Stomach smooth muscle (tissue), 2 donors: ENCODE measurements at regions not wholly inside any gene's neighbourhood (a gene's known extent, or its start where the extent isn't known, plus 50 kb on each side); places are given as distances from the start of the nearest gene placed in this dataset.

Experiments used
- H3K27ac ChIP-seq: one replicate; pipeline ENCODE4 v1.7.0; 2013; ENCODE audit warnings: mild to moderate bottlenecking, low read length, inconsistent platforms
- H3K27me3 ChIP-seq, 2 donors: one replicate each; pipeline ENCODE4 v1.7.0; 2013; ENCODE audit warnings: low read length in 2 of 2; ENCODE audit not compliant: insufficient read depth in 2 of 2, control insufficient read depth in 1 of 2
- H3K36me3 ChIP-seq, 2 donors: one replicate each; pipeline ENCODE4 v1.7.0; 2013; ENCODE audit warnings: low read length in 2 of 2; ENCODE audit not compliant: control insufficient read depth in 2 of 2, insufficient read depth in 2 of 2
- H3K4me1 ChIP-seq: one replicate; pipeline ENCODE4 v1.7.0; 2013; ENCODE audit warnings: low read length; ENCODE audit not compliant: control insufficient read depth, insufficient read depth
- H3K4me3 ChIP-seq, 2 donors: one replicate each; pipeline ENCODE4 v1.7.0; 2013; ENCODE audit warnings: low read length in 2 of 2
- H3K9ac ChIP-seq, 2 donors: one replicate each; pipeline ENCODE4 v1.7.0; 2013; ENCODE audit warnings: low read length in 2 of 2, mild to moderate bottlenecking in 1 of 2
- H3K9me3 ChIP-seq, 2 donors: one replicate each; pipeline ENCODE4 v1.7.0; 2013; ENCODE audit warnings: low read length in 2 of 2; ENCODE audit not compliant: control insufficient read depth in 2 of 2
- donor health status: healthy.
- donor health status: Pancreatic carcinoma.

DNA sequence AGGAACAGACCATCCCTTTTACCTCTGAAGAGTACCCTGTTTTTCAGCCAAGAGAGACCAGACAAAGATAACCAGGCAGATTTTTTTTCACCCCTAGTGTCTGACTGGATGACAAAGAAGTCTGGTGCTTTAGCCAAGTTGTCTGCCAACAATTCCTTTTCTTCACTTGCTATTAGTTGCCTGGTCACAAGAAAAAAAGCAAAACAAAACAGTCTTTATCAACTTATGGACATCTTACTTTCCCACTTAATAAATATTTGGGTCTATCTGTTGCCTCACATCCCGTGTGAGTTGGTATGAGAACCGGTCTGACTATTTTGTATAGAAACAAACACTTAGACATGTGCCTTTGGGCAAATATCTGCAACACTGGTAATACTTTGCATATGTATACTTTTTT lies 662.9 kb downstream of the PLPP3 start:
- Histone ChIP-seq H3K9ac (no peak overlapping the region), H3K9me3 (no peaks in the 10 kb centered on the region), H3K36me3 (no peaks in the 10 kb centered on the region), H3K27ac (no peak overlapping the region), H3K4me1 (no peaks in the 10 kb centered on the region), H3K27me3 (no peaks in the 10 kb centered on the region), H3K4me3 (no peak overlapping the region)

- Histone ChIP-seq H3K9ac (no peak overlapping the region), H3K27me3 (no peaks in the 10 kb centered on the region), H3K36me3 (no peaks in the 10 kb centered on the region), H3K4me1 (no peaks in the 10 kb centered on the region), H3K4me3 (no peak overlapping the region), H3K9me3 (no peaks in the 10 kb centered on the region), H3K27ac (no peak overlapping the region)
Observed at GRCh38 chr1:55913565-55913964, 665.8 kb downstream of the PLPP3 start.

DNA sequence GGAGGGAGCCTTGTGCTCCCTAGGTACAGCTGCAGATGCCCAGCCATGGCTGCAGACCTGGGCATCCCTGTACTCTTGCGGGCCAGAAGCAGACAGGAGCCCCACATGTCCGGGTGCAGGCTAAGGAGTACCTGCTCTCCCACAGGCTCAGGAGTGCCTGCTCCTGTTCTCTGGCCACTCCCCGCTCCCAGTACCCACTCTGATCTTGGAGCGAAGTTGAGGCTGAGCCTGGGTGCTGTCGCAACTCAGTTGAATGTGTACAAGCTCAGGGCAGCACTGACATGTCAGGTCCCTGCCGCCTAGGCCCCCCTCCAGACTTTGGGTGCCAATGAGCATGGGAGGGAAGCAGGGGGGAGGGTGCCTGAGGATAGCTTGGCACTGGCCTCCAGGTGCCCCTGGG lies 666.9 kb downstream of the PLPP3 start:
- H3K9ac ChIP-seq: no peak overlapping the region
- H3K4me1 ChIP-seq: no peaks in the 10 kb centered on the region
- no peak overlapping the region for H3K4me3 ChIP-seq
- H3K27me3 ChIP-seq: no peaks in the 10 kb centered on the region
- H3K36me3 ChIP-seq: no peaks in the 10 kb centered on the region
- H3K27ac ChIP-seq: no peak overlapping the region
- H3K9me3 ChIP-seq: no peaks in the 10 kb centered on the region

GRCh38 chr1:55904541-55904940 lies 674.8 kb downstream of the PLPP3 start:
- no peaks in the 10 kb centered on the region for H3K9me3 ChIP-seq
- no peak overlapping the region for H3K4me3 ChIP-seq
- H3K36me3 ChIP-seq: no peaks in the 10 kb centered on the region
- H3K4me1 ChIP-seq: no peaks in the 10 kb centered on the region
- no peak overlapping the region for H3K27ac ChIP-seq
- no peak overlapping the region for H3K9ac ChIP-seq
- no peaks in the 10 kb centered on the region for H3K27me3 ChIP-seq

GRCh38 chr1:55898181-55898580 lies 681.2 kb downstream of the PLPP3 start:
- Histone ChIP-seq H3K9ac (no peak overlapping the region), H3K36me3 (no peaks in the 10 kb centered on the region), H3K4me1 (no peaks in the 10 kb centered on the region), H3K4me3 (no peak overlapping the region), H3K9me3 (peaks cover 0 to 4% of the 10 kb centered on the region in 2 donors), H3K27ac (no peak overlapping the region), H3K27me3 (no peaks in the 10 kb centered on the region)

- Histone ChIP-seq H3K27me3 (no peaks in the 10 kb centered on the region), H3K36me3 (no peaks in the 10 kb centered on the region), H3K9ac (no peak overlapping the region), H3K27ac (no peak overlapping the region), H3K4me3 (no peak overlapping the region), H3K4me1 (no peaks in the 10 kb centered on the region), H3K9me3 (peaks cover 0 to 5% of the 10 kb centered on the region in 2 donors)
Observed at GRCh38 chr1:55896210-55896609, 681.0 kb upstream of the USP24 start.

- H3K4me1 ChIP-seq: no peaks in the 10 kb centered on the region
Observed at GRCh38 chr1:55894521-55894920, 679.4 kb upstream of the USP24 start.

DNA sequence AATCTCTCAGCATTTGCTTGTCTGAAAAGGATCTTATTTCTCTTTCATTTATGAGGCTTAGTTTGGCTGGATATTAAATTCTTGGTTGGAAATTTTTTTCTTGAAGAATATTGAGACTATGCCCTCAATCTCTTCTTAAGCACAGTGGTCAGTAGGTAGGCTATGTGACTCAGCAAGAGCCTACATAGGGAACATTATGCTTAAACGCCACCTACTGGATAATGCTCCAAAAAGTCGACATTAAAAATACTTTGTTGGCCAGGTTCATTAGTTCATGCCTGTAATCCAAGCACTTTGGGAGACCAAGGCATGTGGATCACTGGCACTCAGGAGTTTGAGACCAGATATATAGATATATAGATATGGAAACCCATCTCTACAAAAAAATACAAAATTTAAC lies 678.0 kb upstream of the USP24 start:
- Histone ChIP-seq H3K27ac (no peak overlapping the region), H3K36me3 (no peaks in the 10 kb centered on the region), H3K4me1 (no peaks in the 10 kb centered on the region), H3K27me3 (no peaks in the 10 kb centered on the region), H3K9ac (no peak overlapping the region), H3K9me3 (peaks cover 0 to 5% of the 10 kb centered on the region in 2 donors), H3K4me3 (no peak overlapping the region)

More at GRCh38 chr1:55894521-55894920, 679.4 kb upstream of the USP24 start:
- Histone ChIP-seq H3K9me3 (peaks cover 0 to 5% of the 10 kb centered on the region in 2 donors), H3K27ac (no peak overlapping the region), H3K9ac (no peak overlapping the region), H3K27me3 (no peaks in the 10 kb centered on the region), H3K36me3 (no peaks in the 10 kb centered on the region), H3K4me3 (no peak overlapping the region)

- Histone ChIP-seq H3K9ac (no peak overlapping the region), H3K4me1 (no peaks in the 10 kb centered on the region), H3K27ac (no peak overlapping the region), H3K9me3 (peaks cover 0 to 5% of the 10 kb centered on the region in 2 donors), H3K4me3 (no peak overlapping the region), H3K27me3 (no peaks in the 10 kb centered on the region), H3K36me3 (no peaks in the 10 kb centered on the region)
Observed at GRCh38 chr1:55888685-55889317, 673.6 kb upstream of the USP24 start.

DNA sequence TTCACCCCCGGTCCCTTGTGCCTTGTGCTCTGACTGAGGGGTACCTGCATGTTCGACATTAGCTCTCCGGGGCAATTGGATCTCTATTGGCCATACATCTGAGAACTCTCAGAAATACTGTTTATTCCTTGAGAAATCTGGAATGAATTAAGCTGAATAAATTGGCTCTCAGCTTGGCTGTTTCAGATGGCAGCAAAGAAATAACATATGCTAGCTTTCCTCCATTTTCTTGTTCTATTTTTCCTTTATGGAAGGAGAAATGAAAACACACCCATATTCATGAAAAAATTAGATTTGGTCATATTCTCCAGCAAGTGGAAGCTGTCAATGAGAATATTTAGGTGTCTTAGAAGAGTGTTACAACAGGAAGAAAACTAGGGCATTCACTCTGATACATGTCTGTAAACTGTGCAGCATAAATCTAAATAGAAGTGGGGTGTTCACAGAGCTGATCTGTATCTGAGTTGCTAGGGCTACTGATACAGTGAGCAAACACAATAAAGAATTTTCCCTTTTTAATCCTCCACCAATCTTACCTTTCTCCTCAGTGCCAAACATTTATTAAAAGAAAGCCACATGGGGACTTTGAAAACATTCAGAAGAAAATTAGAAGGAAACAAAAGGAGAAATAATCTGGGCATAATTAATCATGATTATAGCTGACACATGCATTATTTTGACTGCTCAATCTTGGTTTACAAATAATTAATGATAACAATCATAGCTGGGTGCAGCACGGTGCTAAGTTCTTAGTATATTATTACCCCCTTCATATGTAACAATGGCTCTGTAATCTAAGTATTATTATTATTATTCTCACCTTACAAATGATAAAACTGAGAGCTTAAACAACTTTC lies 671.9 kb upstream of the USP24 start:
- Histone ChIP-seq H3K4me1 (no peaks in the 10 kb centered on the region), H3K27me3 (no peaks in the 10 kb centered on the region), H3K36me3 (no peaks in the 10 kb centered on the region), H3K9ac (no peak overlapping the region), H3K9me3 (no peaks in the 10 kb centered on the region), H3K4me3 (no peak overlapping the region), H3K27ac (no peak overlapping the region)

DNA sequence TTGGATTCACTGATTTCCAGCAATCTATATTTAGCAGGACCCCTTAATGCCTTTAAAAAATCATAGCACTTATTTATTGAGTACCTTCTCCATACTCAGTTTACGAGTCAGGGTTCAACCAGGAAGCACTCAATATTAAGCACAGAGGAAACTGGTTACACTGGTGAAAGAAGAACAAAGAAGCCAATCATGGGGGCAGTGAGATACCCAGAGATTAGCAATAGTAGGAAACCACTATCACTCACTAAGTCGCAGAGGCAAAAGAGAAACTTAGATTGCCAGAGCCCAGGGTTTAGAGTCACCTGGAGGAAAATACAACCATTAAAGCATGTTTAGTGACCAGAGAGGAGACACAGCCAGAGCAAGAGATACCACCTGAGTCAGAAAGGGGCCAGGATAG lies 670.5 kb upstream of the USP24 start:
- H3K27ac ChIP-seq: no peak overlapping the region
- no peaks in the 10 kb centered on the region for H3K27me3 ChIP-seq
- no peaks in the 10 kb centered on the region for H3K9me3 ChIP-seq
- H3K36me3 ChIP-seq: no peaks in the 10 kb centered on the region
- H3K9ac ChIP-seq: no peak overlapping the region
- no peak overlapping the region for H3K4me3 ChIP-seq
- H3K4me1 ChIP-seq: no peaks in the 10 kb centered on the region
